Ectodermal cell (in vitro differentiated cells): ENCODE measurements at regions not wholly inside any gene's neighbourhood (a gene's known extent, or its start where the extent isn't known, plus 50 kb on each side); places are given as distances from the start of the nearest gene placed in this dataset.
"Not testable (repeated sequence)": the region's sequence is repeated elsewhere in the genome, so short reads cannot be mapped to it uniquely, and the experiment has no call there.

ENCODE experiments used
- H3K27ac ChIP-seq: 2 replicates; pipeline ENCODE4 v1.7.0; 2013; ENCODE audit warnings: mild to moderate bottlenecking, low read depth, low read length; ENCODE audit not compliant: insufficient read depth, poor library complexity, severe bottlenecking
- H3K27me3 ChIP-seq: 2 replicates; pipeline ENCODE4 v1.7.0; 2013; ENCODE audit warnings: mild to moderate bottlenecking, low read length; ENCODE audit not compliant: insufficient read depth, control insufficient read depth, poor library complexity, severe bottlenecking
- H3K36me3 ChIP-seq: one replicate; pipeline ENCODE4 v1.7.0; 2013; ENCODE audit warnings: low read length; ENCODE audit not compliant: control insufficient read depth, insufficient read depth
- H3K4me1 ChIP-seq: one replicate; pipeline ENCODE4 v1.7.0; 2013; ENCODE audit warnings: low read length; ENCODE audit not compliant: control insufficient read depth, insufficient read depth
- H3K4me3 ChIP-seq: 2 replicates; pipeline ENCODE4 v1.7.0; 2013; ENCODE audit warnings: low read depth, low read length, control low read depth; ENCODE audit not compliant: insufficient read depth
- H3K9me3 ChIP-seq: 2 replicates; pipeline ENCODE4 v1.7.0; 2013; ENCODE audit warnings: mild to moderate bottlenecking, low read length, moderate library complexity; ENCODE audit not compliant: control insufficient read depth
- WGBS, 2 experiments: methylation state at CpG; one replicate each; pipeline ENCODE4 v1.1.7; 2013; ENCODE audit warnings: missing lambda C conversion rate in 2 of 2; 5-methylcytosine and 5-hydroxymethylcytosine counted together

GRCh38 chr10:64648915-64649314 is 1127.7 kb downstream of the REEP3 start:
- no peaks in the 10 kb centered on the region for H3K4me1 ChIP-seq
- no peaks in the 10 kb centered on the region for H3K36me3 ChIP-seq
- no peaks in the 10 kb centered on the region for H3K9me3 ChIP-seq
- 75 to 85% methylated on average over 3 of the region's 3 CpGs for WGBS, 2 experiments
- no peaks in the 10 kb centered on the region for H3K27me3 ChIP-seq
- H3K4me3 ChIP-seq, result no peak overlapping the region
- H3K27ac ChIP-seq, result no peak overlapping the region

GRCh38 chr10:64658528-64658927 is 1137.3 kb downstream of the REEP3 start:
- WGBS, 2 experiments, result 64% methylated on average over 2 of the region's 2 CpGs
- no peaks in the 10 kb centered on the region for H3K27me3 ChIP-seq
- H3K4me3 ChIP-seq, result no peak overlapping the region
- H3K4me1 ChIP-seq, result no peaks in the 10 kb centered on the region
- no peaks in the 10 kb centered on the region for H3K9me3 ChIP-seq
- no peaks in the 10 kb centered on the region for H3K36me3 ChIP-seq
- no peak overlapping the region for H3K27ac ChIP-seq

- WGBS, 2 experiments, result 100% methylated on average over 1 of the region's 1 CpG; no CpG with 5 or more reads in 1 of the 2 experiments
- no peaks in the 10 kb centered on the region for H3K36me3 ChIP-seq
These were observed 1138.1 kb downstream of the REEP3 start for GRCh38 chr10:64659311-64659710.

GRCh38 chr10:64682043-64682442 is 1160.8 kb downstream of the REEP3 start:
- Histone ChIP-seq H3K9me3 (no peaks in the 10 kb centered on the region), H3K27ac (no peak overlapping the region), H3K36me3 (no peaks in the 10 kb centered on the region), H3K27me3 (no peaks in the 10 kb centered on the region), H3K4me1 (no peaks in the 10 kb centered on the region), H3K4me3 (no peak overlapping the region)
- 94 to 98% methylated on average over 3 of the region's 3 CpGs for WGBS, 2 experiments

More at GRCh38 chr10:64659311-64659710, 1138.1 kb downstream of the REEP3 start:
- H3K4me3 ChIP-seq, result no peak overlapping the region
- H3K27ac ChIP-seq, result no peak overlapping the region
- H3K27me3 ChIP-seq, result no peaks in the 10 kb centered on the region
- no peaks in the 10 kb centered on the region for H3K9me3 ChIP-seq
- H3K4me1 ChIP-seq, result no peaks in the 10 kb centered on the region

- H3K4me3 ChIP-seq, result no peak overlapping the region
- no peaks in the 10 kb centered on the region for H3K27me3 ChIP-seq
- no peaks in the 10 kb centered on the region for H3K9me3 ChIP-seq
- H3K4me1 ChIP-seq, result no peaks in the 10 kb centered on the region
- H3K27ac ChIP-seq, result no peak overlapping the region
- 69 to 71% methylated on average over 3 of the region's 3 CpGs for WGBS, 2 experiments
- H3K36me3 ChIP-seq, result no peaks in the 10 kb centered on the region
These were observed 1169.0 kb downstream of the REEP3 start for GRCh38 chr10:64690194-64690593.

- Histone ChIP-seq H3K27ac (no peak overlapping the region), H3K4me1 (no peaks in the 10 kb centered on the region), H3K27me3 (no peaks in the 10 kb centered on the region), H3K4me3 (no peak overlapping the region), H3K36me3 (no peaks in the 10 kb centered on the region), H3K9me3 (peaks cover 3% of the 10 kb centered on the region)
- 84 to 85% methylated on average over 3 of the region's 3 CpGs for WGBS, 2 experiments
These were observed 1178.0 kb downstream of the REEP3 start for GRCh38 chr10:64699244-64699643.

GRCh38 chr10:64702086-64702485 is 1180.9 kb downstream of the REEP3 start:
- not testable (repeated sequence) for H3K27ac ChIP-seq, H3K4me1 ChIP-seq, H3K9me3 ChIP-seq, H3K27me3 ChIP-seq, H3K36me3 ChIP-seq, H3K4me3 ChIP-seq
- whole genome bisulfite sequencing, 2 experiments, result 59 to 61% methylated on average over 3 of the region's 3 CpGs

GRCh38 chr10:64708884-64709681 is 1187.9 kb downstream of the REEP3 start:
- H3K4me3 ChIP-seq, result no peak overlapping the region
- WGBS, 2 experiments, result 89 to 95% methylated on average over 3 of the region's 3 CpGs
- H3K36me3 ChIP-seq, result no peaks in the 10 kb centered on the region
- H3K27ac ChIP-seq, result no peak overlapping the region
- no peaks in the 10 kb centered on the region for H3K9me3 ChIP-seq
- no peaks in the 10 kb centered on the region for H3K27me3 ChIP-seq
- no peaks in the 10 kb centered on the region for H3K4me1 ChIP-seq

GRCh38 chr10:64726466-64726865 is 1205.3 kb downstream of the REEP3 start:
- Histone ChIP-seq H3K27me3 (no peaks in the 10 kb centered on the region), H3K4me1 (no peaks in the 10 kb centered on the region), H3K4me3 (no peak overlapping the region), H3K27ac (no peak overlapping the region), H3K9me3 (no peaks in the 10 kb centered on the region), H3K36me3 (no peaks in the 10 kb centered on the region)

- Histone ChIP-seq H3K36me3 (no peaks in the 10 kb centered on the region), H3K4me3 (no peak overlapping the region), H3K4me1 (no peaks in the 10 kb centered on the region), H3K27ac (no peak overlapping the region), H3K9me3 (no peaks in the 10 kb centered on the region), H3K27me3 (no peaks in the 10 kb centered on the region)
These were observed 1209.8 kb downstream of the REEP3 start for GRCh38 chr10:64731016-64731415.
